ENCODE measurements at regions not wholly inside any gene's neighbourhood (a gene's known extent, or its start where the extent isn't known, plus 50 kb on each side); places are given as distances from the start of the nearest gene placed in this dataset.

GRCh38 chr6:169902604-169903003 is 151.2 kb downstream of the ERMARD start:
- H3K27me3 ChIP-seq (ENCODE audit: control insufficient read depth, insufficient read depth, low read length) = peaks cover 2% of the 10 kb centered on the region
- no peak for TF ChIP-seq CTCF (IDR thresholded peaks at IDR 0.05; ENCODE audit: insufficient read depth, low read length, severe bottlenecking)
- H3K36me3 ChIP-seq (ENCODE audit: control insufficient read depth, insufficient read depth, low read length) = no peaks in the 10 kb centered on the region
- no peak overlapping the region for H3K4me3 ChIP-seq (ENCODE audit: low read depth, low read length)
- FAIRE-seq = no peak
- DNase-seq (ENCODE audit: low read depth) = no peak

GRCh38 chr6:169902070-169902469 is 150.6 kb downstream of the ERMARD start:
- FAIRE-seq (no peak), DNase-seq (ENCODE audit: low read depth) (no peak)
- no peak for TF ChIP-seq CTCF (IDR thresholded peaks at IDR 0.05; ENCODE audit: insufficient read depth, low read length, severe bottlenecking)
- H3K27me3 ChIP-seq (ENCODE audit: control insufficient read depth, insufficient read depth, low read length) = peaks cover 2% of the 10 kb centered on the region
- H3K36me3 ChIP-seq (ENCODE audit: control insufficient read depth, insufficient read depth, low read length) = no peaks in the 10 kb centered on the region
- no peak overlapping the region for H3K4me3 ChIP-seq (ENCODE audit: low read depth, low read length)

GRCh38 chr6:169899481-169900145 is 148.2 kb downstream of the ERMARD start:
- TF ChIP-seq CTCF (IDR thresholded peaks at IDR 0.05; ENCODE audit: insufficient read depth, low read length, severe bottlenecking) = no peak
- Histone ChIP-seq H3K36me3 (ENCODE audit: control insufficient read depth, insufficient read depth, low read length) (no peaks in the 10 kb centered on the region), H3K27me3 (ENCODE audit: control insufficient read depth, insufficient read depth, low read length) (no peaks in the 10 kb centered on the region), H3K4me3 (ENCODE audit: low read depth, low read length) (no peak overlapping the region)
- DNase-seq (ENCODE audit: low read depth) (no peak), FAIRE-seq (no peak)

DNA sequence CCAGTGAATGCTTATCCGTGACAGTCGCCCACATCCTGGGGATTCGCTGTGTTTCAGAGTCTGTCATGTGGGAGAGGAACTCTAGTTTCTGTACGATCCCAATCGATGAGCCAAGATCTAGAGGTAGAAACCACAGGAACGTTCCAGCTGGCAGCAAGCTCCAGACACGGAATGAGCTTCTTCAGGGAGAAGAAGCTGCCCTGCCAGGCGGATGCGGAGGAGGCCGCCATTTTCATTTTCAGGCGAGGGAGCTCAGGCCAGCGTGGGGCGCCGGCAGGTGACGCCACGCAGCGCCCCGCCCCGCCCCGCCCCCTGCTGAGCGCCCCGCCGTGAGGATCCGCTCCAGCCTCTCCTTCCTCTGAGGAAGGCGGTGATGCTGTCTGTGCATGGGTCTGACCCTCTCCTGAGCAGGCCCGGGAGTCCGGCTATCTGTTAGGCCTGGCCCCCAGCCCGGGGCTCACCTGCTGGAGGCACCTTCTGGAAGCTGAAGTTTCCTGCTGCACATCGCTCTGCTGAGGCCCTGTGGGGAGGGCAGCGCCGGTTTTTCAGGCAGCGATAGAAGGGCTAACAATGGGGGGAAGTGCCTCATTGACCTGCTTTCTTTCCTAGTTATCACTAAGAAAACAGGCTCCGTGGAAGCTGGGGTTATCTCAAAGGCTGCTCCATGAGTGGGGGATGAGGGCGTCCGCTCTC is 147.5 kb downstream of the ERMARD start:
- FAIRE-seq (no peak), DNase-seq (ENCODE audit: low read depth) (no peak)
- H3K27me3 ChIP-seq (ENCODE audit: control insufficient read depth, insufficient read depth, low read length) = no peaks in the 10 kb centered on the region
- TF ChIP-seq CTCF (IDR thresholded peaks at IDR 0.05; ENCODE audit: insufficient read depth, low read length, severe bottlenecking) = no peak
- H3K4me3 ChIP-seq (ENCODE audit: low read depth, low read length) = no peak overlapping the region
- no peaks in the 10 kb centered on the region for H3K36me3 ChIP-seq (ENCODE audit: control insufficient read depth, insufficient read depth, low read length)

DNA sequence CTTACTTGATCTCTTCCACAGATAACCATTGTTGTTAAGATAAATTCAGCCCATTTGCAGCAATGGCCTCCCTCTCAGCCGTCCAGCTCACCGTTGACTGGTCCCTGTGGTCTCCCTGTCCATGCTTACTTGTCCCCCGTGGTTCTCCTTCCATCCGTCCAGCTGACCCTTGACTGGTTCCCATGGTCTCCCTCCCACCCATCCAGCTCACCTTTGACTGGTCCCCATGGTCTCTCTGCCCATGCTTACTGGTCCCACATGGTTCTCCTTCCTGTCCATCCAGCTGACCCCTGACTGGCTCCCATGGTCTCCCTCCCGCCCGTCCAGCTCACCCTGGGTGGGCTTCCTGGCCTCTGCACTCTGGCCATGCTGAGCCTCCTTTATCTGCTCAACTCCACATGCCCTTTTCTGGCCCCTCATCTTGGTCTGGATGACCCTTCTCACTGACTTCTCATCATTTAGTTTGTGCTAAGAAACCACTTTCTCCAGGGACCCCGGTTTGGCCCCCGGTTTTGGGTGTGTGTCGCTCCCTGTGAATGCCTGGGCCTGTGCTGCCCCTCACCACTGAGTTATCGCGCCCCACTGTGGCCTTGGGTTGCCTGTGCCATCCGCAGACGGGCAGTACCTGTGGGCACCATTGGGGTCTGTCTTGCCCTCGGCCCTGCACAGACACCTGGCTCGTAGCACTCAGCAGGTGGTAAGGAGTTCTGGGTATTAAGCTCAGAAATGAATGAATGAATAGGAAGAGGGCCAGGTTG is 146.4 kb downstream of the ERMARD start:
- no peak for TF ChIP-seq CTCF (IDR thresholded peaks at IDR 0.05; ENCODE audit: insufficient read depth, low read length, severe bottlenecking)
- no peaks in the 10 kb centered on the region for H3K27me3 ChIP-seq (ENCODE audit: control insufficient read depth, insufficient read depth, low read length)
- no peak overlapping the region for H3K4me3 ChIP-seq (ENCODE audit: low read depth, low read length)
- DNase-seq (ENCODE audit: low read depth) (no peak), FAIRE-seq (no peak)
- no peaks in the 10 kb centered on the region for H3K36me3 ChIP-seq (ENCODE audit: control insufficient read depth, insufficient read depth, low read length)
